ENCODE measurements at regions not wholly inside any gene's neighbourhood (a gene's known extent, or its start where the extent isn't known, plus 50 kb on each side); places are given as distances from the start of the nearest gene placed in this dataset.

- no peak for TF ChIP-seq FOXM1 (IDR thresholded peaks at IDR 0.05; ENCODE audit: borderline replicate concordance)
- no peak for TF ChIP-seq BHLHE40 (IDR thresholded peaks at IDR 0.05; ENCODE audit: borderline replicate concordance)
- no peak for TF ChIP-seq FOXA1 (IDR thresholded peaks at IDR 0.05)
- no peak for TF ChIP-seq ZNF384 (IDR thresholded peaks at IDR 0.05)
- no peak for TF ChIP-seq TARDBP (IDR thresholded peaks at IDR 0.05)
- no peak for TF ChIP-seq ARNT (IDR thresholded peaks at IDR 0.05)
- no peak for TF ChIP-seq SUZ12 (IDR thresholded peaks at IDR 0.05)
These were observed 183.5 kb upstream of the OSR1 start for GRCh38 chr2:19541884-19542283.
